Spleen (tissue), 11 donors: ENCODE measurements at regions not wholly inside any gene's neighbourhood (a gene's known extent, or its start where the extent isn't known, plus 50 kb on each side); places are given as distances from the start of the nearest gene placed in this dataset.

ENCODE experiments used
- DNase-seq: peaks from one replicate; pipeline ENCODE4 v3.0.0-alpha.2; 2020
- H3K27ac ChIP-seq, 8 donors: fragments of 200-600 bp; sonication (generic) in 7 of 8; 1 replicate in 4 of 8; 2 replicates in 4 of 8; pipeline versions ENCODE4 v1.5.0 to v1.8.0; 2016 to 2021; ENCODE audit warnings: inconsistent platforms in 4 of 8, mild to moderate bottlenecking in 4 of 8, moderate library complexity in 1 of 8
- H3K27me3 ChIP-seq, 7 donors: fragments of 200-600 bp; sonication (generic) in 6 of 7; replicated peaks in 1 of 7; 1 replicate in 4 of 7; 2 replicates in 3 of 7; pipeline versions ENCODE4 v1.5.0 to v1.8.0; 2016 to 2021; ENCODE audit warnings: inconsistent platforms in 3 of 7, mild to moderate bottlenecking in 1 of 7
- H3K36me3 ChIP-seq, 6 donors: fragments of 200-600 bp; sonication (generic) in 5 of 6; 1 replicate in 4 of 6; 2 replicates in 2 of 6; pipeline versions ENCODE4 v1.5.0 to v1.8.0; 2016 to 2021; ENCODE audit warnings: inconsistent platforms in 2 of 6
- H3K4me1 ChIP-seq, 6 donors: fragments of 200-600 bp; sonication (generic) in 5 of 6; 1 replicate in 3 of 6; 2 replicates in 3 of 6; pipeline versions ENCODE4 v1.5.0 to v1.8.0; 2016 to 2021; ENCODE audit warnings: inconsistent platforms in 3 of 6
- H3K4me3 ChIP-seq, 8 donors: fragments of 200-600 bp; sonication (generic) in 7 of 8; 1 replicate in 4 of 8; 2 replicates in 4 of 8; pipeline versions ENCODE4 v1.5.0 to v1.8.0; 2016 to 2021; ENCODE audit warnings: inconsistent platforms in 4 of 8, mild to moderate bottlenecking in 4 of 8, moderate library complexity in 2 of 8
- H3K9me3 ChIP-seq, 8 donors: fragments of 200-600 bp; sonication (generic) in 7 of 8; 1 replicate in 4 of 8; 2 replicates in 4 of 8; pipeline versions ENCODE4 v1.5.0 to v1.8.0; 2016 to 2021; ENCODE audit warnings: inconsistent platforms in 4 of 8
- CTCF ChIP-seq, 11 experiments: fragments of 200-600 bp in 7 of 11; fragments of 450-650 bp in 4 of 11; sonication (generic) in 4 of 11; IDR thresholded peaks in 8 of 11; conservative IDR thresholded peaks in 3 of 11; 1 replicate in 7 of 11; 2 replicates in 4 of 11; pipeline versions ENCODE4 v1.4.0 to v1.8.0; 2016 to 2021; ENCODE audit warnings: antibody characterized with exemption in 11 of 11, inconsistent platforms in 4 of 11, mild to moderate bottlenecking in 1 of 11
- POLR2A ChIP-seq, 3 donors: fragments of 450-650 bp; IDR thresholded peaks; one replicate each; pipeline ENCODE4 v1.5.1; 2017; ENCODE audit warnings: antibody characterized with exemption in 3 of 3, mild to moderate bottlenecking in 1 of 3
- POLR2AphosphoS5 ChIP-seq, 3 donors: sonication (generic); formaldehyde crosslinking; IDR thresholded peaks; one replicate each; pipeline ENCODE4 v1.5.1; 2017; ENCODE audit warnings: antibody characterized with exemption in 3 of 3
- WGBS, 5 donors: extraction: QIAGEN DNeasy Blood & Tissue Kit in 3 of 5; methylation state at CpG; one replicate each; pipeline versions ENCODE4 v1.1.5 to v1.1.7; 2013 to 2018; 5-methylcytosine and 5-hydroxymethylcytosine counted together
- intact Hi-C: fragments of 100-400 bp; cut with DNase I; formaldehyde crosslinking; loops from one replicate; pipeline ENCODE4 v1.15.0; 2023; ENCODE audit warnings: low total_unique reads
- donor health status: healthy with polysubstance abuse.
- donor health status: DM: no; HTN: no; CAD: no; lungs with moderate emphysema.
- donor health status: DM: no; HTN: no; CAD: no.
- donor health status: Bipolar disorder and iron deficiency.
- donor health status: healthy.
- donor health status: DM: no; HTN: no; CAD: no.
- donor health status: DM: yes; HTN: yes; CAD: no.

GRCh38 chr18:10032331-10033015 is 118.7 kb downstream of the VAPA start:
- H3K36me3 ChIP-seq, result no peaks in the 10 kb centered on the region
- DNase-seq, result peak; percentile 89
- intact Hi-C loops, result loop anchor here (5.0 kb wide), 1 partner anchor 490 kb away; no protein-coding TSS in a partner anchor
- WGBS, 5 donors, result 4 to 16% (median 6%) methylated on average over 14 to 46 of the region's 46 CpGs
- peak; percentile 18 to 72 (median 57) for TF ChIP-seq POLR2AphosphoS5 (IDR thresholded peaks at IDR 0.05)
- TF ChIP-seq POLR2A (IDR thresholded peaks at IDR 0.05), result no peak
- TF ChIP-seq CTCF (IDR thresholded peaks at IDR 0.05 in 8 of 11, conservative IDR thresholded peaks at IDR 0.05 in 3 of 11), result peak; percentile 23 to 80 (median 62)
- H3K27me3 ChIP-seq, result peaks cover 0 to 9% (median 0%) of the 10 kb centered on the region in 7 donors
- peaks cover 6 to 24% (median 17%) of the 10 kb centered on the region in 6 donors for H3K4me1 ChIP-seq
- no peaks in the 10 kb centered on the region for H3K9me3 ChIP-seq
- peak overlapping the region; percentile 29 to 79 (median 68) for H3K27ac ChIP-seq
- H3K4me3 ChIP-seq, result peak overlapping the region; percentile 2 to 65 (median 32)

GRCh38 chr18:10033016-10033399 is 119.2 kb downstream of the VAPA start:
- Histone ChIP-seq H3K4me1 (peaks cover 6 to 24% (median 17%) of the 10 kb centered on the region in 6 donors), H3K27me3 (peaks cover 0 to 9% (median 0%) of the 10 kb centered on the region in 7 donors), H3K27ac (peak overlapping the region; percentile 29 to 79 (median 68)), H3K36me3 (no peaks in the 10 kb centered on the region), H3K4me3 (peak overlapping the region; percentile 2 to 65 (median 32)), H3K9me3 (no peaks in the 10 kb centered on the region)
- WGBS, 5 donors, result 38 to 64% (median 50%) methylated on average over 9 of the region's 9 CpGs
- intact Hi-C loops, result loop anchor here (5.0 kb wide), 1 partner anchor 489 kb away; no protein-coding TSS in a partner anchor
- no peak for DNase-seq
- no peak for TF ChIP-seq POLR2AphosphoS5 (IDR thresholded peaks at IDR 0.05)
- no peak for TF ChIP-seq CTCF (IDR thresholded peaks at IDR 0.05 in 8 of 11, conservative IDR thresholded peaks at IDR 0.05 in 3 of 11)
- TF ChIP-seq POLR2A (IDR thresholded peaks at IDR 0.05), result no peak

DNA sequence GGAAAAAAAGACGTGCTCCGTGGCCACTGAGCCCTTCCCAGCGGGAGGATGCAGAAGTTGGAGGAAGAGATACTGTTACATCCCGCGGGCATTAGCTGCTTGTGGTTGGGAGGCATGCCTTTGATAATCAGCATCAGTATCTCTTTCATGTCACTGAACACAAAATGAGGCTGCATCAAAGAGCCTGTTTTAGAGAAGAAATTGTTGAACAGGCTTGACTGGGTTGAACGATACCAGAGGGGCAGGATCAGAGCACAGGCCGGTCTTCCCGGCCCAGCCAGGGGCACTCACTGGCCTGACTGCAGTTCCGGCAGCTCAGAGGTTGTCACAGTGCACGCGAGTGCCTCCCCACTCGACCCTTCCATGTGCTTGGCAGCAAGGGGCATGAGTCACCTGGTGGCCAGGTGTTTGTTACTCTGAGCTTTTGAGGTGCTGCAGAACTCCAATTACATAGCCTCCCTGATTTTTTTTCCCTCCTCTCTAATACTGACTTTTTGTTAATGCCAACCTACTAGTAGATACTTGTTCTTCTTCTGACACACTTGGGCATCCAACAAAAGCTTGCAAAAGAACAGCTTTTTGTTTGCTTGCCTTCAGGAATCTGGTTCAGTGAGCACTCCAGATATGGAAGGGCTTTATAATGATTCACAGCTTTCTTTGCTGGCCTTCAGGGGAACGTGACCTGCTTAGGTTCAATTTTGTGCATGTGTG is 121.6 kb downstream of the VAPA start:
- 76 to 87% (median 84%) methylated on average over 13 of the region's 13 CpGs for WGBS, 5 donors
- Histone ChIP-seq H3K4me1 (peaks cover 6 to 24% (median 17%) of the 10 kb centered on the region in 6 donors), H3K9me3 (no peaks in the 10 kb centered on the region), H3K36me3 (no peaks in the 10 kb centered on the region), H3K4me3 (no peak overlapping the region), H3K27me3 (peaks cover 0 to 9% (median 0%) of the 10 kb centered on the region in 7 donors), H3K27ac (peak overlapping the region in 3 of 8 donors; percentile 21 to 43 (median 26))
- DNase-seq, result no peak
- intact Hi-C loops, result no loop called here
- TF ChIP-seq CTCF (IDR thresholded peaks at IDR 0.05 in 8 of 11, conservative IDR thresholded peaks at IDR 0.05 in 3 of 11) (no peak), POLR2A (IDR thresholded peaks at IDR 0.05) (no peak)

- no peak for DNase-seq
- peaks cover 0 to 9% (median 0%) of the 10 kb centered on the region in 7 donors for H3K27me3 ChIP-seq
- H3K27ac ChIP-seq, result peak overlapping the region in 3 of 8 donors; percentile 21 to 43 (median 26)
- H3K4me3 ChIP-seq, result no peak overlapping the region
- H3K36me3 ChIP-seq, result no peaks in the 10 kb centered on the region
- peaks cover 0 to 9% (median 4%) of the 10 kb centered on the region in 8 donors for H3K9me3 ChIP-seq
- TF ChIP-seq POLR2A (IDR thresholded peaks at IDR 0.05) (no peak), CTCF (IDR thresholded peaks at IDR 0.05 in 8 of 11, conservative IDR thresholded peaks at IDR 0.05 in 3 of 11) (no peak), POLR2AphosphoS5 (IDR thresholded peaks at IDR 0.05) (no peak)
- 71 to 90% (median 86%) methylated on average over 5 to 6 of the region's 6 CpGs for WGBS, 5 donors
- peaks cover 6 to 24% (median 17%) of the 10 kb centered on the region in 6 donors for H3K4me1 ChIP-seq
- intact Hi-C loops, result no loop called here
These were observed 122.7 kb downstream of the VAPA start for GRCh38 chr18:10036479-10036878.
